Neural cell (in vitro differentiated cells): ENCODE measurements at regions not wholly inside any gene's neighbourhood (a gene's known extent, or its start where the extent isn't known, plus 50 kb on each side); places are given as distances from the start of the nearest gene placed in this dataset.

Source experiments
- CTCF ChIP-seq: fragments of 450-650 bp; IDR thresholded peaks from 2 replicates; pipeline ENCODE4 v1.5.1; 2014; ENCODE audit warnings: antibody characterized with exemption, mild to moderate bottlenecking, moderate library complexity; ENCODE audit not compliant: poor library complexity, severe bottlenecking
- POLR2AphosphoS5 ChIP-seq: IDR thresholded peaks from 2 replicates; pipeline ENCODE4 v1.6.1; 2012
- SMC3 ChIP-seq: fragments of 450-650 bp; conservative IDR thresholded peaks from 2 replicates; pipeline ENCODE4 v1.6.1; 2014; ENCODE audit warnings: antibody characterized with exemption, mild to moderate bottlenecking, moderate library complexity; ENCODE audit not compliant: poor library complexity
- TAF1 ChIP-seq: IDR thresholded peaks from 2 replicates; pipeline ENCODE4 v1.6.1; 2012; ENCODE audit warnings: low read depth

GRCh38 chr2:2840681-2841300 lies 509.7 kb upstream of the MYT1L start:
- no peak for TF ChIP-seq CTCF
- no peak for TF ChIP-seq SMC3
- TF ChIP-seq POLR2AphosphoS5, result no peak
- no peak for TF ChIP-seq TAF1
